Right lobe of liver (tissue), 6 donors: ENCODE measurements at regions not wholly inside any gene's neighbourhood (a gene's known extent, or its start where the extent isn't known, plus 50 kb on each side); places are given as distances from the start of the nearest gene placed in this dataset.
"Not testable (repeated sequence)": the region's sequence is repeated elsewhere in the genome, so short reads cannot be mapped to it uniquely, and the experiment has no call there.

ENCODE experiments used
- ATAC-seq, 4 donors: fragments of 200-7000 bp; cut with Tn5 transposase; one replicate each; pipeline ENCODE4 v1.9.1; 2020; ENCODE audit warnings: mild to moderate bottlenecking in 4 of 4, moderate library complexity in 4 of 4
- DNase-seq, 3 donors: peaks; one replicate each; pipeline ENCODE4 v3.0.0-alpha.2; 2020
- H3K27ac ChIP-seq, 3 donors: fragments of 200-600 bp; one replicate each; pipeline ENCODE4 v1.8.0; 2022
- H3K27me3 ChIP-seq, 2 donors: fragments of 200-600 bp; one replicate each; pipeline ENCODE4 v1.8.0; 2022
- H3K36me3 ChIP-seq, 4 donors: fragments of 200-600 bp; sonication (generic) in 1 of 4; one replicate each; pipeline versions ENCODE4 v1.5.1 to v1.8.0; 2017 to 2022; ENCODE audit warnings: control low read depth in 1 of 4
- H3K4me1 ChIP-seq, 4 donors: fragments of 200-600 bp; sonication (generic) in 1 of 4; one replicate each; pipeline versions ENCODE4 v1.5.1 to v1.8.0; 2017 to 2022; ENCODE audit warnings: control low read depth in 1 of 4
- H3K4me3 ChIP-seq, 3 donors: fragments of 200-600 bp; one replicate each; pipeline ENCODE4 v1.8.0; 2022
- H3K9me3 ChIP-seq, 4 donors: fragments of 200-600 bp; sonication (generic) in 1 of 4; one replicate each; pipeline versions ENCODE4 v1.5.1 to v1.8.0; 2017 to 2022; ENCODE audit warnings: control low read depth in 1 of 4
- POLR2A ChIP-seq: fragments of 450-650 bp; IDR thresholded peaks from one replicate; pipeline ENCODE4 v1.6.1; 2017; ENCODE audit warnings: antibody characterized with exemption, mild to moderate bottlenecking
- WGBS: methylation state at CpG from one replicate; pipeline ENCODE4 v1.1.6; 2018; ENCODE audit warnings: low coverage, low lambda C conversion rate; ENCODE audit not compliant: insufficient coverage; ENCODE audit errors: missing lambda C conversion rate; 5-methylcytosine and 5-hydroxymethylcytosine counted together
- intact Hi-C, 2 donors: fragments of 100-400 bp; cut with DNase I; formaldehyde crosslinking; loops; one replicate each; pipeline versions ENCODE4 v1.11.2 to v1.14.1; 2022
- TF ChIP-seq, protein P1 (sequence below), 4 donors: fragments of 200-600 bp in 3 of 4; fragments of 450-650 bp in 1 of 4; IDR thresholded peaks; one replicate each; pipeline versions ENCODE4 v1.5.1 to v1.8.0; 2016 to 2022; ENCODE audit warnings: antibody characterized with exemption in 4 of 4, mild to moderate bottlenecking in 2 of 4
- donor health status: DM: no; HTN: yes; CAD: no.
- donor health status: DM: no; HTN: no; CAD: no.
- donor health status: DM: no; HTN: no; CAD: no.
- donor health status: DM: no; HTN: yes; CAD: no.
- donor health status: DM: no; HTN: yes; CAD: no.

- Histone ChIP-seq H3K27ac (no peak overlapping the region), H3K27me3 (no peaks in the 10 kb centered on the region), H3K4me3 (no peak overlapping the region), H3K9me3 (no peaks in the 10 kb centered on the region), H3K4me1 (no peaks in the 10 kb centered on the region), H3K36me3 (no peaks in the 10 kb centered on the region)
- 17% methylated on average over 1 of the region's 1 CpG for WGBS
- intact Hi-C loops, result no loop called here
- ATAC-seq, result no peak
- TF ChIP-seq POLR2A, result no peak
- TF ChIP-seq, protein P1, sequence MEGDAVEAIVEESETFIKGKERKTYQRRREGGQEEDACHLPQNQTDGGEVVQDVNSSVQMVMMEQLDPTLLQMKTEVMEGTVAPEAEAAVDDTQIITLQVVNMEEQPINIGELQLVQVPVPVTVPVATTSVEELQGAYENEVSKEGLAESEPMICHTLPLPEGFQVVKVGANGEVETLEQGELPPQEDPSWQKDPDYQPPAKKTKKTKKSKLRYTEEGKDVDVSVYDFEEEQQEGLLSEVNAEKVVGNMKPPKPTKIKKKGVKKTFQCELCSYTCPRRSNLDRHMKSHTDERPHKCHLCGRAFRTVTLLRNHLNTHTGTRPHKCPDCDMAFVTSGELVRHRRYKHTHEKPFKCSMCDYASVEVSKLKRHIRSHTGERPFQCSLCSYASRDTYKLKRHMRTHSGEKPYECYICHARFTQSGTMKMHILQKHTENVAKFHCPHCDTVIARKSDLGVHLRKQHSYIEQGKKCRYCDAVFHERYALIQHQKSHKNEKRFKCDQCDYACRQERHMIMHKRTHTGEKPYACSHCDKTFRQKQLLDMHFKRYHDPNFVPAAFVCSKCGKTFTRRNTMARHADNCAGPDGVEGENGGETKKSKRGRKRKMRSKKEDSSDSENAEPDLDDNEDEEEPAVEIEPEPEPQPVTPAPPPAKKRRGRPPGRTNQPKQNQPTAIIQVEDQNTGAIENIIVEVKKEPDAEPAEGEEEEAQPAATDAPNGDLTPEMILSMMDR (IDR thresholded peaks at IDR 0.05), result no peak
- no peak for DNase-seq
These were observed 320.1 kb upstream of the KYNU start for GRCh38 chr2:142557391-142557790.

DNA sequence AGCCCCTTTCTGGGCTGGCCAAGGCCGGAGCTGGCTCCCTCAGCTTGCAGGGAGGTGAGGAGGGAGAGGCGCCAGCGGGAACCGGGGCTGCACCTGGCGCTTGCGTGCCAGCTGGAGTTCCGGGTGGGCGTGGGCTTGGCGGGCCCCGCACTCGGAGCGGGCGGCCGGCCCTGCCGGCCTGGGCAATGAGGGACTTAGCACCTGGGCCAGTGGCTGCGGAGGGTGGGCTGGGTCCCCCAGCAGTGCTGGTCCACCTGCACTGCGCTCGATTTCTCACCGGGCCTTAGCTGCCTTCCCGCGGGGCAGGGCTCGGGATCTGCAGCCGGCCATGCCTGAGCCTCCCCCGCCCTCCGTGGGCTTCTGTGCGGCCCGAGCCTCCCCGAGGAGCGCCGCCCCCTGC is 331.5 kb upstream of the KYNU start:
- DNase-seq, ATAC-seq, H3K9me3 ChIP-seq, H3K36me3 ChIP-seq, H3K27me3 ChIP-seq, H3K27ac ChIP-seq, H3K4me3 ChIP-seq, H3K4me1 ChIP-seq, intact Hi-C loops: not testable (repeated sequence)
- no CpG with 5 or more reads among the region's 30 CpGs for WGBS

DNA sequence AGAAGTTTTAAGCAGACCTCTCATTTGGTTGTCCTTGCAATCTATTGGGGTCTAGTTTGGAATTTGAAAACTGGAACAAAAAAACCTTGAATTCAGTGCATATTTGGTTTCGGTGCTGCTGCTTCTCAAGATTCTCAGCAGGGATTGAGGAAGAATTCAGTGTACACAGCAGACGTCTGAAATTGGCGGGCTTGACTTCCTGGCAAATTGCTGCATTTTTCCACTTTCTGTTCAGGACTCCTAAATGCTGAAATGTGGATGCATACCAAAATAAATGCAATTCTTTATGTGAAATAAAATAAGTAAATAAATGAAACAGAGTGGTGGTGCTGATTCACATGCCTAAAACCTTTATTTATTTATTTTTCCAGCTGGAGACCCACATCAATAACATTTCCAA is 332.4 kb upstream of the KYNU start:
- intact Hi-C loops, result no loop called here

GRCh38 chr2:142544173-142544572 is 333.3 kb upstream of the KYNU start:
- TF ChIP-seq, protein P1 (IDR thresholded peaks at IDR 0.05), result no peak
- no peak for TF ChIP-seq POLR2A

More for the DNA sequence above, 332.4 kb upstream of the KYNU start:
- Histone ChIP-seq H3K4me1 (no peaks in the 10 kb centered on the region), H3K9me3 (no peaks in the 10 kb centered on the region), H3K36me3 (no peaks in the 10 kb centered on the region), H3K27ac (no peak overlapping the region), H3K27me3 (no peaks in the 10 kb centered on the region), H3K4me3 (no peak overlapping the region)
- ATAC-seq (no peak), DNase-seq (no peak)
- TF ChIP-seq, protein P1 (IDR thresholded peaks at IDR 0.05), result no peak
- no peak for TF ChIP-seq POLR2A
- WGBS, result 52% methylated on average over 3 of the region's 3 CpGs

GRCh38 chr2:142542431-142542910 is 335.0 kb upstream of the KYNU start:
- TF ChIP-seq, protein P1 (IDR thresholded peaks at IDR 0.05), result no peak
- TF ChIP-seq POLR2A, result no peak
- DNase-seq (no peak), ATAC-seq (no peak)
- Histone ChIP-seq H3K36me3 (no peaks in the 10 kb centered on the region), H3K4me3 (no peak overlapping the region), H3K27ac (no peak overlapping the region), H3K4me1 (no peaks in the 10 kb centered on the region), H3K9me3 (no peaks in the 10 kb centered on the region), H3K27me3 (no peaks in the 10 kb centered on the region)
- intact Hi-C loops, result no loop called here
- WGBS, result 56% methylated on average over 1 of the region's 1 CpG

More at GRCh38 chr2:142544173-142544572, 333.3 kb upstream of the KYNU start:
- H3K4me3 ChIP-seq, result no peak overlapping the region
- H3K27ac ChIP-seq, result no peak overlapping the region
- intact Hi-C loops, result no loop called here
- H3K4me1 ChIP-seq, result no peaks in the 10 kb centered on the region
- ATAC-seq (no peak), DNase-seq (no peak)
- H3K27me3 ChIP-seq, result no peaks in the 10 kb centered on the region
- 56% methylated on average over 4 of the region's 4 CpGs for WGBS
- no peaks in the 10 kb centered on the region for H3K36me3 ChIP-seq
- H3K9me3 ChIP-seq, result no peaks in the 10 kb centered on the region
